Glomerular visceral epithelial cell (primary cell): ENCODE measurements at regions not wholly inside any gene's neighbourhood (a gene's known extent, or its start where the extent isn't known, plus 50 kb on each side); places are given as distances from the start of the nearest gene placed in this dataset.
"Not testable (repeated sequence)": the region's sequence is repeated elsewhere in the genome, so short reads cannot be mapped to it uniquely, and the experiment has no call there.

ENCODE experiments used
- DNase-seq: peaks from one replicate; pipeline ENCODE4 v3.0.0-alpha.2; 2016; ENCODE audit errors: extremely low spot score

- DNase-seq, result no peak
Observed at GRCh38 chr12:131390412-131391334, 320.2 kb upstream of the SFSWAP start.

- no peak for DNase-seq
Observed at GRCh38 chr12:131391399-131391798, 319.5 kb upstream of the SFSWAP start.

- DNase-seq, result not testable (repeated sequence)
Observed at GRCh38 chr12:131394752-131395151, 316.1 kb upstream of the SFSWAP start.

- not testable (repeated sequence) for DNase-seq
Observed at GRCh38 chr12:131395209-131395684, 315.6 kb upstream of the SFSWAP start.

- DNase-seq, result no peak
Observed at GRCh38 chr12:131395971-131396573, 314.8 kb upstream of the SFSWAP start.

- no peak for DNase-seq
Observed at GRCh38 chr12:131397493-131398181, 313.3 kb upstream of the SFSWAP start.

- no peak for DNase-seq
Observed at GRCh38 chr12:131399000-131399399, 311.9 kb upstream of the SFSWAP start.

GRCh38 chr12:131400668-131401294, 310.1 kb upstream of the SFSWAP start:
- not testable (repeated sequence) for DNase-seq

GRCh38 chr12:131401907-131402633, 308.8 kb upstream of the SFSWAP start:
- DNase-seq, result not testable (repeated sequence)

- no peak for DNase-seq
Observed at GRCh38 chr12:131402781-131403396, 308.0 kb upstream of the SFSWAP start.

GRCh38 chr12:131403676-131404075, 307.2 kb upstream of the SFSWAP start:
- no peak for DNase-seq

- DNase-seq, result no peak
Observed at GRCh38 chr12:131404705-131405104, 306.2 kb upstream of the SFSWAP start.

GRCh38 chr12:131407221-131408035, 303.5 kb upstream of the SFSWAP start:
- no peak for DNase-seq

GRCh38 chr12:131408036-131408365, 302.9 kb upstream of the SFSWAP start:
- DNase-seq, result no peak

- DNase-seq, result no peak
Observed at GRCh38 chr12:131408484-131408883, 302.4 kb upstream of the SFSWAP start.

GRCh38 chr12:131409211-131409610, 301.7 kb upstream of the SFSWAP start:
- DNase-seq, result no peak

- not testable (repeated sequence) for DNase-seq
Observed at GRCh38 chr12:131411827-131412226, 299.1 kb upstream of the SFSWAP start.

GRCh38 chr12:131413006-131413405, 297.9 kb upstream of the SFSWAP start:
- DNase-seq, result no peak

GRCh38 chr12:131413471-131413870, 297.4 kb upstream of the SFSWAP start:
- DNase-seq, result no peak
